NCI-H2029 (cell line): ENCODE measurements at regions not wholly inside any gene's neighbourhood (a gene's known extent, or its start where the extent isn't known, plus 50 kb on each side); places are given as distances from the start of the nearest gene placed in this dataset.

ENCODE experiments used
- DNase-seq: peaks from one replicate; lab custom pipeline; 2025; lab: John Stamatoyannopoulos, UW

DNA sequence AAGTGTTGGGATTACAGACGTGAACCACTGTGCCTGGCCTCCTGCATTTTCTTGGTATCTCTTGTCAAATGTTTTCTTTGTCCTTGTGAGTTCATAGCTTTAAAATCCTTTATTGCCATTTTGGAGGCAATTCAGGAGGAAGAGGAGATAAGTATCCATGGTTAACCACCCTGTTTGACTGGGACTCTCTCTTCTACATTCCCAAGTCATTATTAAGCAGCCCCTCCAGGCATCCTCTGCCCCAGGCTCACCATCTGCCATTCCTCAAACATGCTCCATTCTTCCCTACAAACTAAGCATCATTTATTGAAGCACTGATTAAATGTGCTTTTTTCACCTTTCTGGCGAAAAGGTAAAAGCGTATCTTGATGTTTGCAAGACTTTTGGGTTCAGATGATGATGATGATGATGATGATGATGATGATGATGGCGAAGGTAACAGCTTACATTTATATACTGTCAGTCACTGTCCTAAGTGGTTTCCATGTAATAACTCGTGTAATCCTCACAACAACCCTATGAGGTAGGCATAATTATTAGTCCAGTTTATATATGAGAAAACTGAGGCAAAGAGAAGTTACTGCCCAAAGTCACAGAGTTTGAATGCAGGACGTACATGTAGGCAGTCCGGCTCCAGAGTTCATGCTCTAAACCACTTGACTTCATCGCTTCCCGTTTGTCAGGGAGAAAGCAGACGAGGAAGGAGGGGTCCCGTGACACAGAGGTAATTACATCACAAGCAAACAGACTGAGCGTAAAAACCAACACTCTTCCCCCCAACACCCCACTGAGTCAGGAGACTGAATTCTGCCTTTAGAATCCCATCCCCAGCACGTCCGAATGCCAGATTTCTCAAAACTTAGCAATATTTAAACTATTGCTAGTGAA is 69.7 kb upstream of the ACKR3 start:
- no peak for DNase-seq

DNA sequence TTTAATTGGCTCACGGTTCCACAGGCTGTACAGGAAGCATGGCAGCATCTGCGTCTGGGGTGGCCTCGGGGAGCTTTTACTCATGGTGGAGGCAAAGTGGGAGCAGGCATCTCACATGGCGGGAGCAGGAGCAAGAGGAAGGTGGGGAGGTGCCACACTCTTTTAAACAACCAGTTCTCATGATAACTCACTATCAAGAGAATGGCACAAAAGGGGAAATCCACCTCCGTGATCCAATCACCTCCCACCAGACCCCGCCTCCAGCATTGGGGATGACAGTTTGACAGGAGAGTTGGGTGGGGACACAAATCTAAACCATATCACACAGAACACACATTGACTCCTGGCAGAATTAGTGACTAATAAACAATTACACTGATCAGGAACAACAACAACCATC is 68.6 kb upstream of the ACKR3 start:
- DNase-seq, result no peak

DNA sequence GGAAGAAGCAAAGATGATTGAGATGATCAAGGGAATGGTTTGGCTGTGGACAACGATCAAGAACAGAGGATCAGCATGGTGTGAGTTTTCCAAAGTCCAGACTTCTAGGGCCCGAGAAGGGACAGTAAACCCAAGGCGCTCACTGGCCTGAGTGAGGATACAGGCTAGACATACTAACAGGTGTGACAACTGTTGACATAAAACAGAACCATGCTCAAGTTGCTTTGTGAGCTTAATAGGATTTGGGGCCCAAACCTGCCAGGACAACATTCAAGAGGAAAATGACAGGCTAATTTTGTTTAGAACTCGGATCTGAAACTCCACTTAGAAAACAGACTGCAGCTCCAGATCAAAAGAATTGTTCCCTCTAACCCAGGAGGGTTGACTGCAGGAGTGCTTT is 68.1 kb upstream of the ACKR3 start:
- no peak for DNase-seq

DNA sequence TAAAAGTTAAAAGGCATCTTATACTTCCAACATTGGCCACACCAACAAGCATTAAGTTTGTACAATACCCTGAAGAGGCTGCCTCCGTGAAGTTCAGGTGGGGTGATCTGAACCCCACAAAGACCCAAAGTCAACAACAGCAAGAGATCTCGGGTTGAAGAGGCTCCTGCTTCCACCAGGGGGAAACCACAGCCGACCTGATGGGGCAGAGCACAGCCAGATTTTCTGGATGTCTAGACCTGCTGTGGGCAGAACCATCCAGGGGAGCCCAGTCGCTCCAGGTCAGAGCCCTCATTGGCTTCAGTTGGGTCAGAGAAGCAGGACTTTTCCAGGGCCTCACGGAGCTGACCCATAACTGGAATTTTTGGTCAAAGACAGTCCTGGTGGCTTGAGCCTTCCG is 66.5 kb upstream of the ACKR3 start:
- no peak for DNase-seq

DNA sequence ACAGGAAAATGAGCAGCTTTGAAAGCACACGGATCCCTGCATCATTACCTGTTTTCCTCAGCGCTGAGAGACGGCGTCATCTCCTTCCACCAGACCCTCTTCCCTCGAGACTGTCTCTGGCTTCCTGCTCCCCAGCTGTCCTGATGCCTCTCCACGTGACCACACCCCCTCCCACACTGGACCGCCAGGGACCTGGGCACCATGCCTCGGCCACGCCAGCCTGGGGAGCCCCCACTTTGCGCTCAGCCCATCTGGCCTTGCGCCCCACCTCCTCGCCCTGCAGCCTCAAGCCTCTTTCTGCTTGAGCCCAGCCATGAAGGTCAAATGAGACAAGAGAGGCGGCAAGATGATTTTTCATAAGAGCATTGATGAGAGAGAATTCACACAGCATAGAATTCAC is 66.0 kb upstream of the ACKR3 start:
- no peak for DNase-seq

DNA sequence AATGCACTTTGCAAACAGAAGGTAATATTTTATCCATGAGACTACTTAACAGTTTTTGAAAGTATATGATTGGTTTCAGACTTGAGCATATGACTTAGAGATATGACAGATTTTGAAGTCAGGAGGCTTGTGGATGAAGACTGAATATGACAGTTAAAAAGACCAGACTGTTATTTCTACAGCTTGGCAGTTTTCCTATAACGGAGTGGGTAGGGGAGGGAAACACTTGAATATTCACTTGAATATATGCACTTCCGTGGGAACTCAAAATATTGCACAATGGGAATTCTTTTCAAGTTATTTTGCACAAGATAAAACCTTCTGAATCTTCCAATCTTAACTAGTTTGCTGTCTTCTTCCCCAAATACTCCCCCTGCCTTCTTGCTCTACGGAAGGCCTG is 64.6 kb upstream of the ACKR3 start:
- no peak for DNase-seq

DNA sequence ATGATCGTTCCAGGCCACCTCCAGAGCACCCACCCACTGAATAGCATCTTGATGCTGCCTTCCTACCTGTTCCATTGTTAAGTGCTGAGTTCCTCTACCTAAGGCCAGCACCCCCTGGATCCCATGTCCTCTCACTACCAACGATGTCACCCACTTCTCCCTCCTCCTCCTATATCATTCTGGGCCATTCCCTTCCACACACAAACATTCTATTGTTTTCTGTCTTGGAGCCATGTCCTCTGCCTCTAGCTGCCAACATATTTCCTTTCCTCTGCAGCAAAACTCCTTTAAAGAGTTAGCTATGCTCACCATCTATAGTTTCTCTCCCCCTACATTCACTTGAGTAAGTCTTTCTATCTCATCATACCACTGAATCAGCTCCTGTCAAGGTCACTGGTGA is 64.0 kb upstream of the ACKR3 start:
- no peak for DNase-seq

DNA sequence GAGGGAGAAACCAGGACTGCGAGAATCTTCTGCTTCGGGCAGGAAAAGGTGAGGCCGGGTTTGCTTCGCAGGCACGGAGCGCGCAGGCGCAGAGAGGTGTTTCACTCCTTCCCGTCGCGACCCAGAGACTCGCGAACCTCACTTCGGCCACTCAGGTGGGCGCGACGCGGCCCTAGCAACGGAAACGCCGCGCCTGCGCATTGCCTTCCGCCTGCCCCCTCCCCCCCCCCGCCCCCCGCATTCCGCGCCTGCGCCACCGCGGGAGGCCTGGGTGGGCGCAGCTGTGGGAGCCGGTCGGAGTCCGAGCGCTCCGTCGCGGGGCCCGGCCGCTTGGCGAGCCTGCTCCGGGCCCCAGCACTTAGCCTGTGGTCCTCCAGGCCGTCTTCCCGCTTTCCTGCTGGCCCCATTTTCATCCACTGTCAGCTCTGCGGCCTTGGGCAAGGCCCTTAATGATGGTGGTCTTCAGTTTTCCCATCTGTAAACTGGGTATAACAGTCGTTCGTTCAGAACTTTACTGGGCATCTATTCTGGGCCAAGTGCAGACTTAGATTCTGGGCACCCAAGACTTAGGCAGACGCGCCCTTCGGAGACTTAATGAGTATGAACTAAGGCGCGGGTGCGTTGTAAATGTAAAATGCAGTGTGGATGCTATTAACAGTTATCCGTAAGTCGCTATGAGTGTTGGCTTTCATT is 62.1 kb upstream of the ACKR3 start:
- DNase-seq, result peak; percentile 51

DNA sequence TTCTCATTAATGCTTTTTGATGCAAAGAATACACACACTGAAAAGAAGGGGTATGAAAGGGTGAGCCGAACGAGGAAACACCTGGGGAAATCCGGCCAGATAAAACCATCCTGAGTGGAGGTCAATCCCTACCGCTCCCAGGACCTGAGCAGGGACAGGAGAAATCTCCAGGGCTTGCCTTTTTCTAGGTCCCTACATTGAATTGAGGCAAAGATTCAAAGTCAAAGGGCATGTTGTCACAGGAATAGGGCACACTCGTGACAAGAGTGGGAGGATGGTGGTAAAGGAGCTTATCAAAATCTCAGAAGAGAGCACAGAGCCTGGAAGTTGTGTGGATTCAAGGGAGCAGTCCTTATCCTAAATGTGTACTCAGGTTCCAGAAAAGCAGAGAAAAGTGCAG is 61.2 kb upstream of the ACKR3 start:
- no peak for DNase-seq

DNA sequence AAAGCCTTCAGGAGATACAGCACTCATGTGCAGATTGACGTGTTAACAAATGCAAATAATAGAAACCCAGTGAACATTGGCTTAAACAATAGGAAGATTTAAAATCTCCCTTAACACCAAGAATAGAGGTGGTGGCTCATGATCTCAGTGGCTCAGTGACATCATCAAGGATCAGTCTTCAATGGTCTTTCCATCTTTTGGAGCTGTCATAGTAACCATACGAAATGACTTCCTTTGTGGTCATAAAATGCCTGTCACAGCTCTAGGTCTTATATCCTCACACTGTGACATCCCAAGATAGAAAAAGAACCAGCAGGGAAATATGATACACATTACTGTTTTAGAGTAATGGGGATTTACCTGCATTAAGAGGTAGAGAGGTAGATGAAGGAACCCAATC is 59.6 kb upstream of the ACKR3 start:
- no peak for DNase-seq

DNA sequence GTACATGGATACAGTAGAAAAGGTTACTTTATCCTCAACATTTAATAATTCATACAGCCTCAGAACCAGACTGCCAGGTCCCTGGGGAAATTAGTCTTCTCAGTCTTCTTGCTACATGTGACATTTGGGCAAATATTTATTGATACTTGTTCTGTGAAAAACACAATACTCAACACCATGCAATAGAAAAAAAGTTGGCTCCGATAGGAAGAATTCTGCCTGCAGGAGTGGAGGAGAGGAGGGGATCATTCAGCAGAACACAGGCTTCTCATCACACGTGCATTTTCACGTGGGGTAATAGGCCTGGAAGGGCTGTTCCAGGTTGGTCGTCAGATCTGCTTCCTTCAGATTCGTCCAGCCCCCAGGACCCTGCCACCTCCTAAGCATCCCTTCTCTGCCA is 58.4 kb upstream of the ACKR3 start:
- peak; percentile 16 for DNase-seq

DNA sequence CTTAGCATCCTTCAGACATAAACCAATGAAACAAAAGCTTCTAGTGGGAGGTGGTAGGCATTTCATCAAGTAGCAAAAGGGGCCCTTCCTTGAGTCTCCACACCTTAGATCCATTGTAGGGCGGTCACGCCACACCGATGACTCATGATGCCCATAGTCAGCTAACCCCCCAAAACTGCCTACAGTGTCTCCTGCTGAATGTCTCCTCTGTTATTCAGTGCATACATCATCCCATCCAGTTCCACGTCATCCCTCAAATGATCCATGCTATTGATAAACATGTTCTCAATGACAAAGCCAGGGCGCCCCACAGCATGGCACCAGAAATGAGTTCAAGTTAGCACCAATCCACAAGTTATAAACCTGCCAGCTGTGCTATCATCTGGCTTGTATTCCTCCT is 57.4 kb upstream of the ACKR3 start:
- no peak for DNase-seq

DNA sequence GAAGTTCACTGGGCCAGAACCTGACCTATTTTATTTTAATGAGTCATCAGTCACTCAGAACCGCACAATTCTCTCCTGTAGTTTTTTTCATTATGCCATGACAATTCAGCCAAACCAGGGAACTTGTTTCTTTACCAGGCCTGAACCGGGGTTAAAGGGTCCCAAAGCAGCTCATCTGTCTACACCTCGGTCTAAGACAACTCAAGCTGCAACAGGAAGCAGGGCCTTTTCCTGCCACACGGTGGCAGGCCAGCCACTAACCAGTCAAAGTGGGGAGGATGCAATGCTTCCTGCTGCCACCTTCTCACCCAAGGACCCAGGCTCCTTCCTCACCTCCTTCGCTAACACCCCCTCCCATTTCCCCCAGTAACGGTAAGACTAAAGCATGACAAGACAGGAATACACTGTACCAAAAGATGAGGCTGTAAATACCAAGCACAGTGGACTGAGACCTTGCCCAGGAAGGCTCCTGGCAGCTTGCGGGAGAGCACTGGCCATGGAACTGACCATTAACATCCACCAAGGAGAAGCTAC is 56.7 kb upstream of the ACKR3 start:
- peak; percentile 29 for DNase-seq

DNA sequence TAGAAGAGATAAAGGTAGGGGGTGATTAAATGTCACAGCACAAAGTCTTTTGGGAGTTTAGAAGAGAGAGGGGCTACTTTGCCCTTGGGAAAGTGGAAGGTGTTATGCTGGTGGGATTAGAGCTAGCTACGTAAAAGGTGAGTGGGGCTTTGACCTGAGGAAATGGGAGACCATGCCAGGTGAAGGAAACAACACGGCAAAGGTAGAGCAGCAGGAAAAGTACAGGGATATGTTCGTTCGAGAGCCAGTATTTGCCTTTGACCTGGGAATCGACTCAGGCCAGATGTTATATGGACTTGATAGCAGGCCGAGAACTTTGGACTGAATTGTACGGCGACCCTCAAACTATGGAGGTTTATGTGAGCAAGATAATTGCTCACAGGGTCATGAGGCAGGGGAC is 55.7 kb upstream of the ACKR3 start:
- no peak for DNase-seq

DNA sequence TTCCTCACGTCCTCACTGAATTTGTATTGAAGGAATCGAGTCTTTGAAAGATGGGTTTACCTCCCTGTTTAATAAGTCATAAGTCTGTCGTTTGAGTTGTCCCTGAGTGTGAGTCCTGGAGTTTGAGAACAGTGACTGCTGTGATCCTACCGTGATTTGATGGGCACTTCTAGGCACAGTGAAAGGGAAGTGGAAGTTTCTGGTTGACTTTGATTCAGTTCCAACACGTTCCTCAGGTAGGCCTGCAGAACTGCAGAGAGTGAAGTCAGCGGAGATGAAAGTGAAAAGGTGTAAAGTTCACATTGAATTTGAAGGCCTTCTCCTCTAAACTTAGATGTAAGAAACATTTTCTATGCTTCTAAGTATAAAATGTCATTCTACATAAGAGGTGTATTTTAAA is 52.9 kb upstream of the ACKR3 start:
- DNase-seq, result no peak

DNA sequence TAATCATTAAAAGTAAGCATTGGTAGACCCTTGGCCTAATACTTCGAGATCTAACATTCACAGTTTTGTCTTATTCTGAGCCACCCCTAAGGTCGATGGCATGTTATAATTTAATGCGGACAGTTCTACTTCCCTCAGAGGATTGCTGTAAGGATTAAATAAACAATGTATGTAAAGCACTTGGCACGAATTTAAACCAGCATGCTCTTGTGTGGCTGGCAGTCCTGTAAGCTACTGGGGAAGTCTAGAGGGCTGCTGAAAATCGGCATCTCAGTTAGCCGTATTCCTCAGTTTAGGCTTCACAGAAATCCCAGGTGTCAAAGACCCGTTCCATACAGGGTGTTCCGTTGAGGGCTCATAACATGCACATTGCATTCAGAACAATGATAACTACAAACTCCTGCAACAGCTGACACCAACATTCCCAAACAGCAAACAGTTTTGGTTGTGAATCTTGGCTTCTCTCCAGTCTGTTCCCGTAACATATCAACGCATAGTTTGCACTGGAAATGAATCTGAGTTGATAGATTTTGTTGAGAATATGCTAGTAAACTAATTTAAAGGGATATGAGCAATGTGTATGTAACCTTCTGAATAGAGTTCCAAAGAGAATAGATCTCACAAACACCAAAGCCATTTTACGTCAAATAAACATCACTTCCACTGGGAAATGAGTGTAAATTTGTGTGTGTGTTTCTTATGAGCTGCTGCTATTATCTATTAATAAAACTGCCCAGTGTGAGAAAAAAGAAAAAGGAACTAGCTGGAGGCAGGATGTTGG is 52.2 kb upstream of the ACKR3 start:
- no peak for DNase-seq
